Stimulated activated naive CD4-positive, alpha-beta T cell (primary cell): ENCODE measurements at regions not wholly inside any gene's neighbourhood (a gene's known extent, or its start where the extent isn't known, plus 50 kb on each side); places are given as distances from the start of the nearest gene placed in this dataset.
"Not testable (repeated sequence)": the region's sequence is repeated elsewhere in the genome, so short reads cannot be mapped to it uniquely, and the experiment has no call there.

Source experiments
- DNase-seq, 6 experiments: peaks; one replicate each; lab custom pipeline; 2025; lab: John Stamatoyannopoulos, UW

GRCh38 chr6:65988006-65988405 is 281.0 kb upstream of the EYS start:
- no peak for DNase-seq

DNA sequence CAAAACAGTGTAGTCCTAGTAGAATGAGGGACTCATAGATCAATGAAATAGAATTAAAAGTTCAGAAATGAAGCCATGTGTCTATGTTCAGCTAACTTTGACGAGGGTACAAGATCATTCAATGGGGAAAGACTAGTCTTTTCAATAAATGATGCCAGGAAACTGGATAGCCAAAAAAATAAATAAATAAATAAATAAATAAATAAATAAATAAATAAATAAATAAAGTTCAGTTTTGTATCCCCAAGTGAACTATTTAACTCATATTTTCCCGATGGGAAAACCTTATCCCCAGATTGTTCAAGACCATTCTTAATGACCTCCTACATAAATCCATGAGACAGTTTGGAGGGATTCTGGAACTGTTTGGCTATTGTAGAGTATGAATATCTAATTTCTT is 277.1 kb upstream of the EYS start:
- no peak for DNase-seq

DNA sequence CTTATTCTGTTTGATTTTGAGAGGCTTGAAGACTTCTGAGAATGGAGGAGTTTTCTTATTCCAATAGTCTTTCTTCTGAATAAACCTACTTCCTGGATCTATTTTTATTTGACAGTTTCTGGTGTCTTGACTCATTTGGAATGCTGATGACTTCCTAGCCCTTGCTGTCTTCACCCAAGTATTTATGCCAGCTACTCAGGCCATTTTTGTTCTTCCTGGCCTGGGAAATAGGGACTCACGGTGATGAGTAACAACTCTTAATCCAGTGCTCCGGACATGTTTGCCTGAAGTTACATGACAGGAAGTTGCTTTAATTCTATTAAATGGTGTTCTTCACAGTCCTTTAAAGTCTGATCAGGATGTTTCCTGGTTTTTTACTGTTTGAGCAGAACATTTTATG is 272.1 kb upstream of the EYS start:
- no peak for DNase-seq

DNA sequence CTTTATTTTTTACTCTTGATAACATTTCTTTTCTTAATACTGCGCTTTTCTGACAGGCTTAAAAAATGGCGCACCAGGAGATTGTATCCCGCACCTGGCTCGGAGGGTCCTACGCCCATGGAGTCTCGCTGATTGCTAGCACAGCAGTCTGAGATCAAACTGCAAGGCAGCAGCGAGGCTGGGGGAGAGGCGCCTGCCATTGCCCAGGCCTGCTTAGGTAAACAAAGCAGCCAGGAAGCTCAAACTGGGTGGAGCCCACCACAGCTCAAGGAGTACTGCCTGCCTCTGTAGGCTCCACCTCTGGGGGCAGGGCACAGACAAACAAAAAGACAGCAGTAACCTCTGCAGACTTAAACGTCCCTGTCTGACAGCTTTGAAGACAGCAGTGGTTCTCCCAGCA is 264.2 kb upstream of the EYS start:
- DNase-seq: not testable (repeated sequence)

DNA sequence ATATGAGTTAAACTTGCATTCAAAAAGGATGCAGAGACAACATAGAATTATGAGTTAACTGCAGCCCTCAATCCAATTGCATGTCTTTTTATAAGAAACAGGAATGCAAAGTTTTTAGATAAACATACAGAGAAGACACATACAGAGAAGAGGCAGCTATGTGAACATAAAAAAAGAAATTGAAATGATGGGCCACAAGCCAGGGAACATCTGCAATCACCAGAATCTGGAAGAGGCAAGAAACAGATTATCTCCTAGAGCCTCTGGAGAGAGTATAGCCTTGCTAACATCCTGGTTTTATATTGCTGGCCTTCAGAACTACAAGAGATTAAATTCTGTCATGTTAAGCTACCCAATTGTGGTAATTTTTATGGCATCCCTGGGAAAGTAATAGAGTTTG is 257.2 kb upstream of the EYS start:
- DNase-seq: no peak

GRCh38 chr6:65955034-65955433 is 248.0 kb upstream of the EYS start:
- DNase-seq: no peak

DNA sequence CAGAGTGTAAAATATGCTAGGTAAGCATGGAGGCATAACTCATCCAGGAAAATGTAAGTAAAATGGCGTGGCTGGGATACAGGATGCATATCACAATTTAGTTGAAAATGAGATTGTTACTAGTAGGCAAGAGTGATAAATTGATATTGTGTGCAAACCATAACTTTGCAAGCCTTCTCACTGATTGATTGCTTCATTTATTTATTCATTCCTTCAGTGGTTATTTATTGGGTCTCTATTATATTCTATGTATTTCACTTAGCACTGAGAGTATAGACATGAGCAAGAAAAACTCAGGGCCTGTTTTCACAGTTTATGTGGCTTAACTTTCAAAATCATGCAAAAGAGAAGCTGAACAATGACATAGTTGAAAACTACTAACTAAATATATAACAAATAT is 241.0 kb upstream of the EYS start:
- no peak for DNase-seq

DNA sequence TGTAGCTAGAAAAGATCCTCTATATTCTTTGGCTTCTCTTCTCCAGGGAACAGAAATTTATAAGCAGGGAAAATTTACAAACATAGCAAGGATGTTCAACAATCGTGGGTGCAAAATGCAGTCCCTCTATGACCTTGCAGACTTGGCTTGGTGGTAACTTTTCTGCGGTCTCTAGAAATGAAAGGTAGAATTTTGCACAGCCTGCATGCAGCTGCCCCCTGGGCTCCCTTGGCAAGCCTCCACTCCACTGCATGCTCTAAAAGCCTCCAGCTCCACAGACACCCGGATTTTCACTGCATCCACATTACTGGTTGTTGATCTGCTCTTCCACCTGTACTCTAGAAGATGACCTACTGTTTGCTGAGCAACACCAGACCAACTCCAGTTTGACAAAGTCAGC is 236.5 kb upstream of the EYS start:
- no peak for DNase-seq

DNA sequence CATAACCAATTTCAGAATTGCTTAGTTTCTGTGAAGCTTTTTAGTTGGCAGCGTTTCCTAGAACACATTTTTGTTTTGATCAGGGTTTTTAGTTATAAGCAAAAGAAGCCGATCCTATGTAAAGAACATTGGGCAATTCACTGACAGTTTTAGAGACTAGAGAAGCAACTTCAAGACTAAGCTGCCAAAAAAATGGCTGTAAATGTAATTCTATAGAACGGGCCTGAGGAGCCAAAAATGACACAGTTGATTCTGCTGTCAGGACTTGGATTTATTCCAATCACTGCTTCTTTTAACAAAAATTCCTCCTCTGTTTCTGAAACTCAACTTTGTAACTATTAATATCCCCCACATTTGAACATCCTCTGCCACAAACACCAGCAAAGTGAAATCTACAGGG is 236.0 kb upstream of the EYS start:
- no peak for DNase-seq

DNA sequence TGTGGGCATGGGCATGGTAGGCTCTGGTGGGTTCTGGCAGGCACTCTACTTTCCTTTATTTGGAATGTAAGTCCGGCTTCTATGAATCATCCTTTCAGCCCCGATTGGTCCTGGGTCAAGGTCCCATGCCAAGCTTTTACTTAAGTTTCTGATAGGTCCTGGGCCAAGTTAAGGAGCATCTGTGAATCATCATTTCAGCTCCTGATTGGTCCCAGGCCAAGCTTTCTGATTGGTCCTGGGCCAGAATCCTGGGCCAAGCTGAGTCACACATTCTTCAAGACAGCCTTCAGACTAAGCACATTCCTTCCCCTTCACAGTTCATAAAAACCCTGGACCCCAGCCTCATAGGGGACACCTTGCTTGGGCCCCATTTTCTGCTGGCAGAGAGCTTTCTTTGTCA is 231.0 kb upstream of the EYS start:
- DNase-seq: no peak

GRCh38 chr6:65935412-65935811 is 228.4 kb upstream of the EYS start:
- DNase-seq: no peak

- no peak for DNase-seq
Measured at GRCh38 chr6:65933390-65933789, 226.4 kb upstream of the EYS start.

DNA sequence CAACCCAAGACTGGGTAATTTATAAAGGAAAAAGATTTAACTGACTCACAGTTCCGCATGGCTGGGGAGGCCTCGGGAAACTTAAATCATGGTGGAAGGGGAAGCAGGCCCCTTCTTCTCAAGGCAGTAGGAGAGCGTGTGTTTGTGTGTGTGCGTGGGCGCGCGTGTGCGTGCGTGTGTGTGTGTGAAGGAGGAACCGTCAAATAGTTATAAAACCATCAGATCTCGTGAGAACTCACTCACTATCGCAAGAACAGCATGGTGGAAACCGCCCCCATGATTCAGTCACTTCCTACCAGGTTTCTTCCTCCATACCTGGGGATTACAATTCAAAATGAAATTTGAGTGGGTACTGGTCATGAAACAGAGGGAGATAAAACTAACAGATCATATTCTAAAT is 220.1 kb upstream of the EYS start:
- DNase-seq: no peak

DNA sequence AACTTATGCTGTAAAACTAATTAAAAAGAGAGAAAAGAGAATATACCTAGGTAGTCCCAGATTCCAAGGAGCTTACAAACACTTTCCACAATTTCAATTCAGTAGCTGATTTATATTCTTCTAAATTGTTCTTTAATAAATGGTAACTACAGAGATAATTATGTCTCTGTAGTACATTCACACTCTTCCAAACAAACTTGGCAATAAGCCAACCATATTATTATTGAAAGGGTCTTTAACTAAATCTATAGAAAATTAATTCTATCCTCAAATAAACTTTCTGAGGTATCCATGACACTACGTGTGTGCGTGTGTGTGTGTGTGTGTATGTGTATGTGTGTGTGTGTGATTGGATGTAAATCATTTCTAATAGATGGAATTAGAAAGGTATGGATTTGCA is 217.4 kb upstream of the EYS start:
- DNase-seq: no peak

GRCh38 chr6:65922049-65922448 is 215.0 kb upstream of the EYS start:
- DNase-seq: no peak

- DNase-seq: no peak
Measured at GRCh38 chr6:65908065-65908464, 201.0 kb upstream of the EYS start.

DNA sequence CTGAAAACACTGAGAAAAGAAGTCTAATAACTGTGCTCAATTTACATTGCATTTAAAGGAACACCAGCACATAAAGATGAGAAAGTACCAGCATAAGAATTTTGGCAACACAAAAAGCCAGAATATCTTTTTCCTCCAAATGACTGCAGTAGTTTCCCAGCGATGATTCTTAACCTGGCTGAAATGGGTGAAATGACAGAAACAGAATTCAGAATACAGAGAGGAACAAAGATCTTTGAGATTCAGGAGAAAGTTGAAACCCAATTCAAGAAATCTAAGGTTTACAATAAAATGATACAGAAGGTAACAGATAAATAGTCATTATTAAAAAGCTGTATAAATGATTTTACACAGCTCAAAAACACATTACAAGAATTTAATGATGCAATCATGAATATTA is 197.0 kb upstream of the EYS start:
- DNase-seq: no peak

DNA sequence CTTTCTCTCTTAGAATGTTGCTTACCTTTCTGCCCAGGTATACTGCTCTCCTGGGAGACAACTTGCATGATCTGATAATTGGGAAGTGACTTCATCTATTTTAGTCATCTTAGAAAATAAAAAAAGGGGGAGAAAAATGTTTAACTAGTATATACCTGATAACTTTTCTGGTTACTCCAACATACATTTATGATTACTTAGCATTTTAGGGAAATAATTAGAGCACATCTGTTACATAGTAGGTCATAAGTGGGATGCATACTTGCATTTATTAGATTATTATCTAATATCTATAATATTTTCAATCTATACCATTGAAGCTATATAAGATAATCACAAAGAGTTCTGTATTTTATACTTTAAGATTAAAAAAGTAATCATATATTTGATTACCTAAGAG is 193.9 kb upstream of the EYS start:
- DNase-seq: no peak

DNA sequence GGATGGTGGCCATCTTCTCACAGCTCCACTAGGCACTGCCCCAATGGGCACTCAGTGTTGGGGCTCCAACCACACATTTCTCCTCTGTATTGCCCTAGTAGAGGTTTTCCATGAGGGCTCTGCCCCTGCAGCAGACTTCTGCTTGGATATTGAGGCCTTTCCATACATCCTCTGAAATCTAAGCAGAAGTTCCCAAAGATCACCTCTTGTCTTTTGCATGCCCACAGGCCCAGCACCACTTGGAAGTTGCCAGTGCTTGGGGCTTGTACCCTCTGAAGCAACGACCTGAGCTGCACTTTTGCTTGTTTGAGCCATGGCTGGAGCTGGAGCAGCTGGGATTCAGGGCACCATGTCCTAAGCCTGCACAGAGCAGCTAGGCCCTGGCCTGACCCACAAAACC is 189.1 kb upstream of the EYS start:
- no peak for DNase-seq

DNA sequence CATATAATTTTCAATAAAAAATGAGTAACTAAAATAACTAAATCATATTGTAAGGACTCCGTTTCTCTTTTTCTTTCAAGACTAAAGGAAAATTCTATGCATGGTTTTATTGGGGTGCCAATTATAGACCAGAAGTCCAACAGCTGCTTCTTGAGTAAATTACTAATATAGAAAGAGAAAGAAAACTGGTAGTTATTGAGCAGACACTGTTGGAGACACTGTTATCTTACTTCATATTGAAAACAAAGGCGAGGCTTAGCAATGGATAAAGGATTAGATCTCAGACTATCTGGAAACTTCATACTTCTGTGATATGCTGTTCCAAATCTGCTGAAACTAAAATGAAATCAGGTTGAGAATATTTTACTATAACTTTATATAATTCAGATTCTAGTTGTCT is 169.6 kb upstream of the EYS start:
- DNase-seq: no peak

- DNase-seq: no peak
Measured at GRCh38 chr6:65852369-65852852, 145.4 kb upstream of the EYS start.

DNA sequence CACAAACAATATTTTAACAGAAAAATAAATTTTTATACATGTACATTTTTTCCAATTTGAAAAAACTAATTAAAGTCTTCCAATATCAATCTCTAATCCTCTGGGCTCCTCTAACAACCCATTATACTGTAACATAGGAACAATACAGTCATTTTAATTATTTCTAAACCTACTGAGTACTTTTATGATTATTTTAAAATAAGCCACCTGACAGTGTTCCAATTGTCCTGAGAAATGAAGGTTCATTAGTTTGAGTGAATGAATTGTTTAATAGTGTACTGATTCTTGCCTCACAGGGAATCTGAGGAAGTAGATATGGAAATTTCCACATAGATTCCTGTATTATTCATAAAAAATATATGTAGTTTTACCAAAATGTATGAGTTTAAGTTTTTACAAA is 123.1 kb upstream of the EYS start:
- DNase-seq: no peak

DNA sequence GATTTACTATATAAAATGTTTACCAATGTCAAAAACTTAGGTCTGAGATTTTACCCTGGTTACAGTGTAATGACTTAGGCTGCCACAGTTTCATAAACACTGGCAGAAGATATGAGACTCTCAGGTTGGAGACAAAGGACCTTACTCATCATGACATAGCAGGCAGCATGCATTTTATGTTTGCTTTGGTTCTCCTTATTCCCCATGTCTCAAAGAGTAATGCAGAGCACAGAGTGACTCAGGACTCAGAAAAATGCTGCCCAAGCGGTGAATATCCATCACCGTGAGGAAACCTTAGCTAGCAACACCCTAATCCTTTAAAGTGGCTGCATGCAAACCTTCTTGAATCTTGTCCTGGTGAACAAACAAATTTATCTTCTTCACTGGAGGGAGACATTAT is 112.1 kb upstream of the EYS start:
- no peak for DNase-seq

DNA sequence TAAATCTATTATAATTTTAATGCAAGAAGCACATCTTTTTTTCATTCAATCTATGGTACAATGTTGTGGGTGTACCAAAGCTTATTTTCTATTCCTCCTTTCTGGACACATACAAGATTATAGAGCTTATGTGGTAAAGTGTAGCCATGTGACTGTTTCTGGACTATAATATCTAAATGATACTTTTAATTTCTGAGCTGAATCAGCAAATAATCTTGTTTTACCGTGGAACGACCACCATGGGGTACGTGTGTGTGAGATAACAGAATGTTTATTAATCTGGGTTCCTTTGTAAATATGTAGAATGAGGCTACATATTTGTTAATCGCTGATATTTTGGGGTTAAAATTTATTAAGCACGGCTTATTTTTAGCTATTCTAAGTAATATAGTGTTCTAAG is 111.5 kb upstream of the EYS start:
- DNase-seq: no peak

- DNase-seq: no peak
Measured at GRCh38 chr6:65816991-65817390, 110.0 kb upstream of the EYS start.
